Breast epithelium (tissue), 3 donors: ENCODE measurements at regions not wholly inside any gene's neighbourhood (a gene's known extent, or its start where the extent isn't known, plus 50 kb on each side); places are given as distances from the start of the nearest gene placed in this dataset.

Experiments used
- POLR2A ChIP-seq: fragments of 450-650 bp; IDR thresholded peaks from one replicate; pipeline ENCODE4 v1.6.1; 2016; ENCODE audit warnings: antibody characterized with exemption, mild to moderate bottlenecking, moderate library complexity
- POLR2AphosphoS5 ChIP-seq, 3 donors: sonication (generic); formaldehyde crosslinking; IDR thresholded peaks; one replicate each; pipeline ENCODE4 v1.6.1; 2017; ENCODE audit warnings: antibody characterized with exemption in 3 of 3
- TF ChIP-seq, protein P1 (sequence below), 3 donors: fragments of 450-650 bp; IDR thresholded peaks; one replicate each; pipeline ENCODE4 v1.5.1; 2016 to 2017; ENCODE audit warnings: antibody characterized with exemption in 3 of 3, mild to moderate bottlenecking in 3 of 3, moderate library complexity in 3 of 3

- TF ChIP-seq POLR2AphosphoS5 (IDR thresholded peaks at IDR 0.05) (no peak), POLR2A (no peak)
- TF ChIP-seq, protein P1, sequence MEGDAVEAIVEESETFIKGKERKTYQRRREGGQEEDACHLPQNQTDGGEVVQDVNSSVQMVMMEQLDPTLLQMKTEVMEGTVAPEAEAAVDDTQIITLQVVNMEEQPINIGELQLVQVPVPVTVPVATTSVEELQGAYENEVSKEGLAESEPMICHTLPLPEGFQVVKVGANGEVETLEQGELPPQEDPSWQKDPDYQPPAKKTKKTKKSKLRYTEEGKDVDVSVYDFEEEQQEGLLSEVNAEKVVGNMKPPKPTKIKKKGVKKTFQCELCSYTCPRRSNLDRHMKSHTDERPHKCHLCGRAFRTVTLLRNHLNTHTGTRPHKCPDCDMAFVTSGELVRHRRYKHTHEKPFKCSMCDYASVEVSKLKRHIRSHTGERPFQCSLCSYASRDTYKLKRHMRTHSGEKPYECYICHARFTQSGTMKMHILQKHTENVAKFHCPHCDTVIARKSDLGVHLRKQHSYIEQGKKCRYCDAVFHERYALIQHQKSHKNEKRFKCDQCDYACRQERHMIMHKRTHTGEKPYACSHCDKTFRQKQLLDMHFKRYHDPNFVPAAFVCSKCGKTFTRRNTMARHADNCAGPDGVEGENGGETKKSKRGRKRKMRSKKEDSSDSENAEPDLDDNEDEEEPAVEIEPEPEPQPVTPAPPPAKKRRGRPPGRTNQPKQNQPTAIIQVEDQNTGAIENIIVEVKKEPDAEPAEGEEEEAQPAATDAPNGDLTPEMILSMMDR (IDR thresholded peaks at IDR 0.05): no peak
These were observed 63.4 kb upstream of the CEP85L start for GRCh38 chr6:118714756-118715155.
